NCI-H2171 (cell line): ENCODE measurements at regions not wholly inside any gene's neighbourhood (a gene's known extent, or its start where the extent isn't known, plus 50 kb on each side); places are given as distances from the start of the nearest gene placed in this dataset.
"Not testable (repeated sequence)": the region's sequence is repeated elsewhere in the genome, so short reads cannot be mapped to it uniquely, and the experiment has no call there.

Experiments used
- DNase-seq: peaks from one replicate; lab custom pipeline; 2025; lab: John Stamatoyannopoulos, UW

DNA sequence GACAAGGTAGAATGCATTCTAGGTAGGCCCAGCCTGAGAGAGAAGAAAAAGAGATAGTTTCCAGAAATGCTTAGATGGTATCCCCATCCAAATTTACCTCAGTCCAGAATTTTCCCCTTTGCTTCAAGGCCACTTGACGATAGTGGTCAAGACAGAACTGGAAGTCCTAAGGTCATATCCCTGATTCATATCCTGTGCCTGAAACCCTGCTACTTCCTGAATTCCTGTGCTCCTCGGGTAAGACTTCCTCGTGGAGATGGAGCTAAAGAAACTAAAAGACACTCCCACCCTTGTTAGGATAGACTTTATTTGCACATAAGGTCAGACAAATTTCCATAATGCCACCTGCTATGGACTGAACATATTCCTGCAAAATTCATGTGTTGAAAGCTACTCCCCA lies 175.9 kb downstream of the EVX1 start:
- DNase-seq = no peak

DNA sequence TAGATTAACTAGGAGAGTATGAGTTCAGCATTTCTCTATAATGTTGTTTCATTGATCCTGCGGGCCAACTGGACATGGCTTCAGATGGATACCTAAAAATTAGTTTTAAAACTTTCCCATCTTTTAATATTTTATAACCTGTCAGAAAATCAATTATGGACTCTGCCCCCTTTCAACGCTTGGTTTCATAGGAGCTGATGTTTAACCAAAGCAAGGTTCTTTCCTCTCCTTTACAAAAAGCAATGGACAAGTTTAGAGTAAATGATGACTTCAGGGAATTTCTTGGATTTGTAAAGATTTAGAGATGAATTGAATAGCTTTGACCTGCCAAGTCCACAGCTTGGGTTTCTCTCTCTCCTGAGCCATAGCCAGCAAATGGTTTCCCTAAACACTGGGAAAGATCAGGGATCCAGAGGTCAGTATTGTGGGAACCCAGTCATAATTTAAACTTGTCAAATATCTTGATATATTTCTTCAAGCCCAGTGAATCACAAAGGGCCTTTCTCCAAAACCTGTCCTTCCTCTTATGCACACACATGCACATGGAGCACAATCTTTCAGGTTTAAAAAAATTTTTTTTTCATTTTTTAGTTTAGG lies 177.1 kb downstream of the EVX1 start:
- DNase-seq = no peak

DNA sequence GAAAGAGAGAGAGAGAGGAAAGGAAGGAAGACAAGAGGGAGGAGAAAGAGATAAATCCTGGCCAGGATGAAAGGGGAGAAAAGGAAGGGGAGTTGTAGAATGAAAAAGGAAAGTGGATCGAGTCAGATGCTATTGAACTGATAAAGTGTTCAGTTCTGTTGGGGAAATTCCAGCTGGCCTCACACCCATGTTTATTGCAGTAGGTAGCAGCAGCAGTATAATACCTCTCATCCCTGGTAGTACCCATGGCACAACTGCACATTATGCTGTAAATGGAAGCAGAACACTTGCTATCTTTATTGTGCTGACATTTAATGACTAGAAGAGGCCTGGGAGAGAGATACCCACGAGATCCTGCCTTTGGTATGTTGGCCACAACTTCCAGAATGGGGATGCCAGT lies 178.1 kb downstream of the EVX1 start:
- DNase-seq = no peak

DNA sequence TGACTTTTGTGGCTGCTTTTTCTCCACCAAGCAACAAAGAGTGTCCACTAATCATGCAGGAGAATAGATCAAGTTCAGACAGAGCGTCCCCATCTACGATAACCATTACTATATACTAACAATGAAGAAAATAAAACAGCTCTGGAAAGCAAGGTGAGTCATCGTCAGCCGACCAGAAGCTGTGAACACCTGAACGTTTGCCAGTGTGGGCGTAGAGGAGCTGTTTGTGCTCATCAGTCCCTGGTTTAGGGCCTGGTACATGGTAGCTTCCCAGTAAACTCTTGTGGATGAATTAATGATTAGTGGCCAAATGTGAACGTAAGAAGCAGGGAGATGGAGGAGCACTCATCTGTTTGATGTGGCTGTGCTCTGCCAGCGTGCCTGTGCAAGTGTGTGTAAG lies 180.7 kb downstream of the EVX1 start:
- no peak for DNase-seq

DNA sequence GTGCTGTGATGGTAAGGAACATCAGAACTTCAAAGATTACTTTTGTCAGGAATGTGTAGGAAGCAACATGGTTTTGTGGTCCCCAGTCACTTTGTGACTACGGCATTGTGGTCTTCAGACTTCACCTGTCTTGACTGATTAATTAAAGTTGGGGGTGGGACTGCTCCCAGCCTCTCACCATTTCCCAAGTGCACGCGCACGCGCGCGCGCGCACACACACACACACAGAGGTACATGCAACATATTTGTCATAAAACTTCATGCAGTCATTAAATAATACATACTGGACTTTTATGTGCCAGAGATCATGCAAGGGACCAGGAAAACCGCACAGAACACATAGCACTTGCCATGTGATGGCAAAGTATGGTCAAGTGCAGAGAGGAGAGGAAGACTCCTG lies 181.2 kb downstream of the EVX1 start:
- DNase-seq = no peak

DNA sequence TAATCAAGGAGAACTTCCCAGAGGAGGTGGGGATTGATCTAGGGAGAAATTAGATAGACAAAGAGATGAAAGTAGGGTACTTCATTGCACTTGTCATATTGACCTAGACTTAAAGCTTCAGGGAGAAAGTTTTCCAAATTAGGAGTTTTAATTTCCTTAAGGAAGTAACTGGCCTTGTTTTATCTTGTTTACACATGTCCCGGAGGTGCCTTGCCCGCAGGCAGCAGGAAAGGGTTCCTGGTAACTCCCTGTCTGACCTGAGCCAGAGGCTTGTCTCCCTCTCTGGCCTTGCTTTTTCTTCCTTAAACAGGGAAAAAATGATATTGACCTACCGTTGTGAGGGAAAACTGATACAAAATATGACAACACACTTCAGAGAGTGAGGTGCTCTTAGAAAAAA lies 181.6 kb downstream of the EVX1 start:
- DNase-seq = no peak

DNA sequence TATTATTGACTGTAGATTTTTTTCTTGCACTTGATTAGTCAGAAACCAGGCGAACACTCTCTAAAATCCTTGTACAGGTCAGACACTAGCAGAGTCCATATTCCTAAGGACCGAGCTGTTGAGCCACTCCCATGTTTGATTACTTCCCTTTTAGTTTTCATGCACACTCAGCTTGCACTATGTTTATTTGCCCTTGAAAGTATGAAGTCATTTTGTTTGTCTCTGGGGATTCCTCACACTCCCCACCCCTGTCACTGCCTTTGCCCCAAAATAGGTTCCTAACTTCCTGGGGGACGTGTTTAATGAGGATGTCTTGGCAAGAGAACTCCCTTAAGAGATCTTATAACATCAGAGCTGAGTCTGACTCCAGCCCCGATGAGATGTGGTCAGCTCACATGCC lies 182.1 kb downstream of the EVX1 start:
- no peak for DNase-seq

DNA sequence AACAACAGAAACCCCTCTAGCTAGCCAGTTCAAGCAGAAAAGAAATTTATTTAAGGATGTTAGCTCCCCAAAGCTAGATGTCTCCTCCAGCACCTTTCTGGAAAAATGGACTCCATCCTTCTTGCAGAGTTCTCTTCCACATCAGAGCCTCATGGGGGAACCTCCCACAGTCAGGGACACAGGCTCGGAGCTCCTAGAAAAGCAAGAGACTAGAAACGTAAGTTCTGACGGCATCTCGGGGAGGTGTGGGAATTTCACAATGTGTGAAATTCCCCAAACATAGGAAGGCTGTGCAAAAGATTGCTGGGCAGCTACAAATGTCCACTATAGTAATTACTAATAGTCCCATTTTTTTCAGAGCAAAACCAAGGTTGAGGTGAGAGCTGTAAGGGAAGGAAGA lies 184.8 kb downstream of the EVX1 start:
- DNase-seq = no peak

DNA sequence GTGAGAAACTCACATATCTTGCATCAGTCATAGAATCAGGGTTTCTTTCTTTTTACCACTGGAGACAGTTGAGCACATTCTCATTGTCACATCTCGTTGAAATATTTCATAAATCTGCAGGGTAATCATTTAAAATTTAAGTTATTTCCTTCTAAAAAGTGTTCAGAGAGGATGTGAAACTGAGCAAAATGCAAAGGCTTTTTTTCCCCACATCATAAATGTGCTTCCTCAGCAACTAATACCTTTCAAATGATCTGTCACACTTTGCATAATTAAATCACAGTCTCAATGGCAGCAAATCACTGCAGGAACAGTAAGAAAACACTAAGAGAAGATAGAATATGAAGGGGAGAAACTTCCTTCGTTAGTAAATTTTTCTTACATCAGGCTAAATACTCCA lies 187.5 kb downstream of the EVX1 start:
- DNase-seq = no peak

DNA sequence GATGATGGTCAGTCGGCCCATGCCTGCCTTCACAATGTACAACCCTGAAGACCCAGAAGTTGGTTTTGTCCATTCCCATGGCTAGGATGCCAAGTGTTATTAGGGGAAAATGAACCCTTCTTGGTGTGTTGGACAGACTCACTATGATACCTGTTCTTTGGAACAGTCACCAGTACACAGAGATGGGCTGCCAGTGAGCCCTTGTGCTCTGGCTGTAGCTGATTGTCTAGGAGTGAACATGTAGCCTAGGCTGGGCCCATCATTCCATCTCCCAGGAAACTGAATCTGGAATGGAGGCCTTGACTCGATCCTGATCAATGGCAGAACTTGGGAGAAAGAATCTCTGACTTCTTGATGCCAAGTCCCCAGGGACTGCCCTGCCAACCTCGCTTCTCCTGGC lies 188.9 kb downstream of the EVX1 start:
- no peak for DNase-seq

DNA sequence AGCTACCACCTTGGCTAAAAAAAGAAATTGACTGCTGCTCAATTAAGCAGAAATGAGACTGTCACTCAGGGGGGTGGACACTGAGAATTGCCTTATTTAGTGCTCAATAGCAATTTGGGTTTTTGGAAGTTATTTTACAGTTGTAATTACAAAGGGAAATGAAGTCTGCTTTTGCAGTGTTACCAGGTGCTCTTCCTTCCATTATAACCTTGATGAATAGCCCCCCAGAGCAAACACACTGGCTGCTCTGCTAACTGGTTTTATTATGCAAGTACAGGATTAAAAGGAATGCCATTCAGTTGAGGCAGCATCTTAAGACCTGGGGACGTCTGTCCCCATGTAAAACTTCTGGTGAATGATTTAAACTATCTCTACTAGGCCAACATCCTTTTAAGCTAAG lies 191.0 kb downstream of the EVX1 start:
- no peak for DNase-seq

DNA sequence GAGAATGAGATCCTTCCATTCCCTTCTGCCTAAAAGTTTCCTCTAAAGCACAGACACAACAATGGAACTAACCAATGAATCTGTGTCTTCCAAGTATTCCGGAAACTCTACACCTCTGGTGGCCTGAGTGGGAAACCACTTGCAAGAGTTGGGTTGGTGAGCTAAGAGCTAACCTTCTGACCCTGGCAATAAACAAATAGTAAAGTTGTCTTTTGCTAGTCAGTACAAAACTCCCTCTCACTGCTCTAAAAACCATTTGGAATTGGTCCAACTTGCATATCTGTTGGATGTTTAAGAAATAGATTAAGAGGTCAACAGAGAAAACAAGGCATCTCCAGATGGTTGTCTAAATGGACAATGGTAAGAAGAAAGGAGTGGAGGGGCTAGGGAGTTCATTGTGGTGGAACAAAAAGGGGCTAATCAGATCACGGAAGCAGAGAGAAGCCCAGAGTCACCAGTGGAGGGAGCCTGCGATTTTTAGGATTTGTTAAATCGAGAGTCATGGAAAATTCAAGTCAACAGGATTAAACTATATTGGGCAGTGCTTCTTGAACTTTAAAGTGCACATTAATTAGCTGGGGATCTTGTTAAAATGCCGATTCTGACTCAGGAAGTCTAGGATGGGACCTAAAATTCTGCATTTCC lies 192.3 kb downstream of the EVX1 start:
- DNase-seq = no peak

DNA sequence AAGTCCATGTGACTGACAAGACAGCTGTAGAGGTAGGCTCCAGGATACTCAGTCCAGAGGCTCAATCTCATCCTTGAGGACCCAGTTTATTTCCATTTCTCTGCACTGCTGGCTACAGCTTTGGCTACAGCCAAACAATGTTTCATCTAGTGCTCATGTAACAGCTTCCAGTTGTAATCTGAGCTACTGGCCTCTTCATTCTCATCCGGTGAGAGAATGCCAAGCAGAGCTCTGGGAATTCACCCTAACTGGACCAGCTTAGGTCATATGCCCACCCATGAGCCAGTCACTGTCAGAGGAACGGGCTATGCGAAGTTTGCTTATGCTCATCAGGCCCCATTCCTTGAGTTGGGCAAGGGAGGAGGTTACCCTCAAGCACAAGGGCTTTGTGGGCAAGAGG lies 192.9 kb downstream of the EVX1 start:
- DNase-seq = no peak

DNA sequence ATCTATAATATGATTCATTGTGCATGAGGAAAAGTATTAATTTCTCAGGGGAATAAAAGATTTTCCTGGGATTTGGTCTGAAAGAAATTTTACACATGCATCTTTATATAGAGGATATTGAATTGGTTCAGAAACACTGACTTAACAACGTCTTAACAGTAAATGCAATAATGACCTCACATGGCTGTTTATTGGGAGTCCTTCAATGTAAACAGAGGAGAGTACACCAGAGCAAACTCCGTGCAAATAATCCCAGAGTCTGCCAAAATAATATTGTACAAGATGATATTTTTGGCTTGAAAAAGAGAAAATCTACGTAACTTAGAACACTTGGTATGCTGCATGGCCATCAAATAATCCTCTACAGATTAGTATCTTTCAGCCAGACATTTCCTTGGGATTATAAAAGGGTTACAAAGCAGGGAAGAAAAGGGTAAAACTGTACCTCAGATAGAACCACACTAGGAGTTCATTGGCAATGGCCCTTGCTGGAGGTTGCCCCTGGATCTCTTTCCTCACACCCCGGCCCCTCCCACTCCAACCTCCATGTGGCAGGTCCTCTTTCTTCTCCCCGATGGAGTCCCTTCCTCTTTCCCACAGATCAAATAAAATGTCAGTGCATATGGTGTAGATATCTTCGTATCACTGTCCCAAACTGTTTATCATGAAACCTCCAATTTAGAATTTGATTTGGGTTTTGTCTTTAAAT lies 196.4 kb downstream of the EVX1 start:
- DNase-seq = no peak

DNA sequence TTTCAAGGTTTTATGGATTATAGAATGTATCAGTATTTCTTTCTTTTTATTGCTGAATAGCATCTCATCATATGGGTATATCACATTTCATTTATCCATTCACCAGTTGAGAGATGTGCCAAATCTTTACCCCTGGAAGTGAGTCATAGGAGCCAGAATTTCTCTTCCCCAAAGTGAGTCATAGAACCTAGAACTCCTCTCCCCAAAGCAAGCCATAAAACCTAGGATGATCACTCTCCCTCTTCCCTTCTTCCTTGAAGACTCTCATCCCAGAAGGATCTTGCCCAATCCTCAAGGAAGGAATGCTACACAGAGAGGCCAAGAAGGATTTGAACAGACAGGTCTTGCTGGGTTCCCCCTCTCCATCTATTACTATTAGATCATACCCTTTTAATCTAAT lies 199.9 kb downstream of the EVX1 start:
- DNase-seq = no peak

DNA sequence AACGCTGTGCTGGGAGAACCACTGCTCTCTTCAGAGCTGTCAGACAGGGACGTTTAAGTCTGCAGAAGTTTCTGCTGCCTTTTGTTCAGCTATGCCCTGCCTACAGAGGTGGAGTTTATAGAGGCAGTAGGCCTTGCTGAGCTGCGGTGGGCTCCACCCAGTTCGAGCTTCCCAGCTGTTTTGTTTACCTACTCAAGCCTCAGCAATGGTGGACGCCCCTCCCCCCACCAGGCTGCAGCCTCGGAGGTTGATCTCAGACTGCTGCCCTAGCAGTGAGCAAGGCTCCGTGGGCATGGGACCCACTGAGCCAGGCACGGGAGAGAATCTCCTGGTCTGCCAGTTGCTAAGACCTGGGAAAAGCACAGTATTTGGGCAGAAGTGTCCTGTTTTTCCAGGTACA lies 206.4 kb downstream of the EVX1 start:
- not testable (repeated sequence) for DNase-seq

DNA sequence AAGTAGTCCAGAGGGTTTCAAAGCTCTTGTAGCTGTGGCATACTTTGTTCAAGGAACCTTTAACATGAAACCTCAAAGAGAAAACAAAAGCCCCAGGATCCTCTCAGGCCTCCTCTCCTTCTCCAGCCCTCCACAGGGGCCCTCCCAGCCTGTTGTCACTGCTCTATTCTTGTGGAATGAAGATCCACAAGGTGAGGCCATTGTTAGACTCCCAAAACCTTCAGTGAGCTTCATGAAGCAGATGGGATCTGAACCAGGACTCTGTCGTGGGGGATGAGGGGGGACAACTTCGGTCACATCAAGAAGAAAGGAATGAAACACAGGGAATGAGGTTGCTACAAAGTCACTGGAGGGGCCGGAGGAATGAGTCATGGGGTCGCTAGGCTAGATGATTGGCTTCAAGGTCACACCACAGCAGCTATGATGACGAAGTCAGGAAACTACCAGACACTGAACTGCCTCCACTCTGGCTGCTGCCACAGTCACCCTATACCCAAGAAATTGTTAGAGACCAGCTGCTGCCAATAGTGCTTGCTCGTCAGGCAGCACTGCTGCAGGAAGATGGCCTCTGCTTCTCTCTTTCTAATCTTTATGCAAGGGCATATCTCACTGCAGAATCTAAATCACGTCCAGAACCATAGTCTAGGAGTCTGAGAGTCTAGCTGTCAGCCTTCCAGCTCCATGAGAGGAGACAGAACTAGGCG lies 208.8 kb downstream of the HIBADH start:
- no peak for DNase-seq

DNA sequence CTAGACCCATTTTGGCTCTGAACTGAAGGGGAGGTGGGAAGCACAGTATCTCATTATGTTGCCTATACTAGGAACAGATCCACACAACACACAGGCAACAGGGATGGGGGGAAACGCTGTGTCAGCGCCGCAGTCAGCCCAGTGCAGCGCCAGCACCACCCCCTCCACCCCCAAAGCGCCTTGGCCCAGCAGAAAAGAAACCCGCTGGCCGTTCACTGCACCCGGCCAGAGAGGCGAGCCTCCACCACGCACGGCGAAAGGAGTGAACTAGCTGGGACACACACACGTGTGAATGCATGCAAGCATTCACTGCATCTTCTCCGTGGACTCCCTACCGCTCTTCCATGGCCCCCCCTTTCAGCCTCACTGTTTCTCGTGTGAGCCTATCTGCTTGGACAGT lies 205.6 kb downstream of the HIBADH start:
- DNase-seq = not testable (repeated sequence)

DNA sequence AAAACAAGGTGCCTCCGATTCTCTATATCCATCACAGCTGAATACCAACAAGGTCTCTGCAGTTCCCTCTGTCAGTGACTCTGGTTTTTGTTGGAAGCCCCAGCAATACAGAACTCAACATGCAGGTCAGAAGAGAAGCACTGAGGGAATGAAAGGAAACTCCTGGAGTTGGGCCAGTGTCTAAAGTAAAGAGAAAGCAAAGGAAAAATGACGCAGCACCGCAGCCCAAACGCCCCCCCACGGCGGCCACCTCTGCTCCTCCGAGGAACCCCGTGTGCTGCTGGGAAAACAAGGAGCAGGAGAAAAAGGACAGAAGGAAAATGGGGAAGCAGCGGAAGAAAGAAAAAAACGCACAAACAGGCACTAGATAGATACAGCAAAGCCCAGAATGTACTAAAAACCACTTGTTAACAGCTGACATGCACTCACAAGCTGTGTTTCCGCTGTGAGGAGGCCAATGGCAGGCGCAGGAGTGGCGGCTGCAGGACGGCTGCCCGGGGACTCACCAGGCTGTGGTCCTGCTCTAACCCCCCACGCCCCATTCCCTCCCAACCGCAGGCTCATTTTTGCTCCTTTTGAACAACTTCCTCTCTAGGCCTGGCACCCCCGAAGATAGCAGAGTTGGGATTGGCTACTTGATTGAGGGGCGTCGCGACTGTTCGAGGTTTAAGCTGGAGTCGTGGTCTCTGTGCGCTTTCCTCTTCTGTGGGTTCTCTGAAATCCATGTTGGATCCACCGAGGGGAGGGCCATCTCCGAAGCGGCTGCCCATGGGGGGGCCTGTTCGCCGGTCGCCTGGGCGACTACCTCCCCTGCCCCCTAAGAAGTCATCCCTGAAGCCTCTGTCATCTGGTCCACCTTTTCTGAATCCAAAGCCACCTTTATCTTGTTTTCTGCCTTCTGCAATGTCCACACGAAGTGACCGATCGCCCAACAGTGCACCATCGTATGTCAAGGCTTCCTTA lies 204.8 kb downstream of the HIBADH start:
- not testable (repeated sequence) for DNase-seq

DNA sequence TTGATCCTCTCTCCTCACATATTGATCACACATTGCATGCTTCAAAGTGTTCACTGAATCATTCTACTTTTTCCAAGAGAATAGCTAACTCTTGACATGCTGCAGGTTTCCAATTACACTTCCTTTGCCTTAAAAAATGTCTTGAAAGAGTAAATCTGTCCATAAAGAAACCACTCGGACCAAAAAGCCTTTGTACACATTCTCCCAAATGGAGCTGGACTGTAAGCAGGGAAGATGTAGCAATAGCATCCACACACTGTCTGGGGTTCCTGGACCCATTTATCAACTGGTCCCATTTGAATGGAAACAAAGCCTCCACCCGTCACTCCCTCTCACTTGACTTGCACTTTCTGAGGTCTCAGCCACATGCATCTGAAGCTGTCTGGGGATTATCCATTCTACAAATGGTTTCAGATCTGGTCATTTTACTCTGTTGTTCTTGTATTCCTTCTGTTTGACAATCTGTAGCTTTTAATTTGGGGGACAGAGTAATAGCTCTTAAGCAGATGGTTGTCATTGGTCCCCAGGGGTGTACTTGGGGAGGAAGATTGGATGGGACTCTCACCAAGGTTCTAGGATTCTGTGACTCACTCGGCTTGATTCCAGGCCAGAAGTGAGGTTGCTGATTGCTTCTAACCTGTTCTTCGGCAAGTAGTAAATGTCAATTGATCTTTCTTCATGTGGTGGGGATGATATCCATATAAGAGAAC lies 203.5 kb downstream of the HIBADH start:
- no peak for DNase-seq

DNA sequence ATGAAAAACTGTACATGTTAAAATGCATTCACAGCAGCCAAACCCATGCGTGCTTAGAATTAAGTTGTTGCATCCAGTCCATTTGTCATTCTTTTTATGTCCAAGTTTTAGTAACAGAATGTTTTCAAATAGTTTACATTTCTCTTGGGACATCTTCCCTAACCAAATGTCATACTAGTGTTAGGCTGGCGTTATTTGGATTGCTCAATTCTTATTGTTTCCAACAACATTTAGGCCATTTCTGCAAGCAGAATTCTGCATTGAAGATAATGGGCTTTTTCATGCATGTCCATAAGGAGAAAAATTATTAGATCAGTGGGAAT lies 203.0 kb downstream of the HIBADH start:
- no peak for DNase-seq
